ENCODE measurements at regions not wholly inside any gene's neighbourhood (a gene's known extent, or its start where the extent isn't known, plus 50 kb on each side); places are given as distances from the start of the nearest gene placed in this dataset.

DNA sequence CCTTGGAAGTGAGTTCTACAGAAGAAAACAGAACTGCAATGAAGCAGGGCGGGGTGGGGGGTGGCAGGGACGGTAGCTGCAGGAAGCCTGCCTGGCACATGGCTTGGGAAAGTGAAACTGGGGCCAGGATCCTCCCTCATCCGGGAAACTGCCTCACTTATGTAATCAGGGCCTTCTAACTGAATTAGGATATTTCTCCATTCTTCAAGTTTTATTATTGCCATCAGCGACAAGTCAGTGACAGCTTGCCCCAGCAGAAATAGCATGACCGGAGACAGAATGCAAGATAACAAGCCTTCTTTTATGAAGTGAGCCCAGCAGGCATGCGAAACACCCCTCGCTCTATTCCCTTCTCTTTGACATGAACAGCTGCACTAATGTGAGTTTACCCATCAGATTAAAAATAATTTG lies 77.5 kb upstream of the CACUL1 start:
- no peak for TF ChIP-seq CTCF (IDR thresholded peaks at IDR 0.05)
- TF ChIP-seq EZH2phosphoT487 (IDR thresholded peaks at IDR 0.05), result no peak
